DMS53 (cell line): ENCODE measurements at regions not wholly inside any gene's neighbourhood (a gene's known extent, or its start where the extent isn't known, plus 50 kb on each side); places are given as distances from the start of the nearest gene placed in this dataset.
"Not testable (repeated sequence)": the region's sequence is repeated elsewhere in the genome, so short reads cannot be mapped to it uniquely, and the experiment has no call there.

Experiments
- DNase-seq: peaks from one replicate; lab custom pipeline; 2025; lab: John Stamatoyannopoulos, UW

- DNase-seq: no peak
Observed at GRCh38 chr13:59360916-59361315, 802.8 kb downstream of the DIAPH3 start.

GRCh38 chr13:59363313-59363712 is 800.4 kb downstream of the DIAPH3 start:
- DNase-seq: peak; percentile 15

DNA sequence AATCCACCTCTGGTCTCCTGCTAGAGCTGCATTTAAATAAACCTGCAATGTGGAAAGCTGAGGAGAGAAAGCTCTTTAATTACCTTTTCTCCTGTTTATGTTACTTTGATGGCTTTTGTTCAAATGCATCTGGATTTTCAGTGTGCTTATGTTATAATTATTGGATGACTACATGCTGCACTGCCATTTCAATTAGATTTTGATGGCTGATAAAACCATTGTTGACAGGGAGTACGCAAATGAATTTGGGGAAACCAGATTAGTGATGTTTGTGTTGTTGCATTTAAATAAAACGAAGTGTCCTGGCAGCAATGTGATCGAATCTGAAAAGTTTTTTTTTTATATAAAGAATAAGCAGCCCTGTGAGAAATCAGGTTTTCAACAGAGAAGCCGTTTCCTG is 799.8 kb downstream of the DIAPH3 start:
- DNase-seq: no peak

- DNase-seq: peak; percentile 1
Observed at GRCh38 chr13:59364641-59365085, 799.1 kb downstream of the DIAPH3 start.

DNA sequence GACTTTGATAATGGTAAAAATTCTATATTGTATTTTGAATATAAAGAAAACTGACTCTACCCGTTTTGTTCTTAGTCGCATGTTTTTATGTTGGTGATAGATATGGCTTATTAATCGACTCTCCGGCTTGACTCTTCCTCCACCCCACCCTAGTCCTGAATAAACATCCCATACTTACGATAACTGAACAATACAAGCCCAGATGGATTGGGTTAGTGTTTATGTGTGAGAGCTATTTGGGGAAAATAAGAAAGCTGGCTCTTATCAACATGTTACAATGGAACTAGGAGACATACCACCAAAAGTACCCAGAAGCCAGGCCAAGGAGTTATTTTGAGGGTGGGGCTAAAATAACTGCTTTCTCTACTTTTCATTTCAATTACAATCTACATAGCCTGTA is 796.3 kb downstream of the DIAPH3 start:
- DNase-seq: no peak

DNA sequence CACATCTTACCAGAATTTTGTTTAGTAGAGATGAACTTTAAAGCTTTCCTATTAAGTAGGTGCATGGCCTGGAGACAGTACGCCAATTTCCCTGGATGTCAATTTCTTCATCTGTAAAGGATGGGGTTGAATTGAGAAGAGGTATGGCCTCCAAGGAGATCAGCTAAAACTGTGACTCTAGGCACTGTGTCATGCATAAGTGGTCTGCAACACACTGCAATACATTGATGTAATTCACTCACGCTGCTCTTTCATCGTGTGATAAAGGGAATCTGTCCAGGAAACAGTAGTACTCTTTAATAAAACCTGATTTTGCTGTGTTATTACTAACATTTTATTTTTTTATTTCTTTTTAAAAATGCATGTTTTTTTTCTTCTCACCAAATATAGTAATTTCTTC is 795.8 kb downstream of the DIAPH3 start:
- no peak for DNase-seq

- no peak for DNase-seq
Observed at GRCh38 chr13:59368693-59369092, 795.0 kb downstream of the DIAPH3 start.

DNA sequence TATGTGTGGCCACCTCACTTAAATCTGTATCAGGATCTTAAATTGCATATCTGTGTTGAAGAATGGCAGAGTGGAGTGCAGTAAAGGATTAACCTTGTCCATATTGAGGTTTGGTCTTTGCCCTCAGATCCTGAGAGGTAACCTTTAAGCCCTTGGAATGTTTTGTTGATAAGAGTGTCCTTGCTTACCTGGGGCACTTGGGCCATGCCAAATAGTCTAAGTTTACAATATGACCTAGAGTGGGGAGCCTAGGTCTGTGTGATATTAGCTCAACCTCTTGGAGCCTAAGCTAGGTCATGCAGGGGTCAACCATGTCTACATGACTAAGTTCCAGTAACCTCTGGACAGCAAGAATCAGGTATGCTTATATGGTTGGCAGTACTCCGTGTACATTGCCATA is 792.5 kb downstream of the DIAPH3 start:
- no peak for DNase-seq

DNA sequence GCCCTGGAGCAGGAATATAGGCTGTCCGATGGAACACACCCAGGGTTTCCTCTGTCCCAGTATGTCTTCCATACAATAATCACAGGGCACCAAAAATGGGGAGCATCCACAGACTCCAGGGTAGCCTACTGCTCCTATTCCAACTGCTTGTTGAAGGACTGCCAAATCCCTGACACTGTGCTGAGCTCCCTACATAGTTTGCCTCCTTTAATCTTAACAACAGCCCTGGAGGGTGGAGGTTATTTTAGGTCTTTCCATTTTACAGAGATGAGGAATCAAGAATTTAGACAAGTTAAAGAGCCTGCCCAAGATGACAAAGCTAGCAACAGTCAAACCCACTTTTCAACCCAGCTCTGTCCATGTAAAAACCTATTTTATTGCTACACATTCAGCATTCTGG is 790.4 kb downstream of the DIAPH3 start:
- no peak for DNase-seq

DNA sequence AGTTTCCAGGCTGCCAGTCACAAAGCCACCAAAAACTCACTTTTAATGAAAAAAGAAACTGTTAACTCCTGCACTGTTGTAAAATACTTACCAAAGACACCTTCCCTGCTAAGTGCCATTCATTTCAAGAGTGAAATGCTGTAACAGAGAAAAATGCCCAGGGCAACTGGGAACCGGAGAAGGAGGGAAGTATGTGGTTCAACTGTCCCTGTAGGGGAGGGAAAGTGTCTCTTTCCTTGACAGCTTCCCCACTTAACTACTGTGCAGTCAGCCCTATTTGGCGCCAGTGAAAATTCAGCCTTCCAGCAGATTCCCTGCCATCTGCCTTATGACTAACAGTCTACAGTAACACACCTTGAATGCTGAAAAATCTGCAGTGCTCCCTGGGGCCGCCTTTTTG is 789.0 kb downstream of the DIAPH3 start:
- DNase-seq: no peak

DNA sequence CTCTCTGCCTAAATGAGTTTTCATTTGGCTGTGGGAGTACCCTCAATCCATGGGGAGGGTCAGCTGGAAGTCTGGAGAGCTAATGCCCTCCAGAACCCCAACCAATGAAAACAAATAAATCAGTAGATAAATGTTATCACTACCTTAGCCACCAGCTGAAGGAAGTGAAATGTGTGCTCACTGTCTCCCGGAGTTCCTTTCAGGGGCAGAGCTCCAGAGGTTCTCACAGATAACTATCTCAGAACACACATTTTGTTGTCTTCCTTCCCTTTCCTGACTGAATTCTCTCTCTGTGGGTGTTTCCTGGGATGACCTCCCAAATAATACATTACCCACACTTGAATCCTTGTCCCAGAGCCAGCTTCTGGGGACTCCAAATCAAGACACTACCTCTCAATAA is 779.6 kb downstream of the DIAPH3 start:
- DNase-seq: no peak

GRCh38 chr13:59391696-59392095 is 772.0 kb downstream of the DIAPH3 start:
- DNase-seq: peak; percentile 62

DNA sequence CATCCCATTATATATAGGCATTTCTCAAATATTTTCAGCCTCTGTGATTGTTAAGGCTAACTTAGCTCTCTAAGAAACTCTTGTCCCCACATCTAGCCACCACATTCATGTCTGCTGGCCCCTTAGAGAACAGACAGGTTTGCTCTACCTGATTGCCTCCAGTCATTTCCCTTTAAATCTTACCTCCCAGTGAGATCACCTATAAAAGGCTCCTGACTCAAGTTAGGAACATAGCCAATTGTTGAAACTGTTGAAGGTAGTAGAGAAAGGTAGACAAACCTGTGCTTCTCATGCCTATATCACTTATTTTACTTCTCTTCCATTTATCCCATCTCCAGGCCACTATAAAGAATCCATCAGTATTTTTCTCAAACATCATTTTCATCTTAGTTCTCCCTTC is 771.4 kb downstream of the DIAPH3 start:
- no peak for DNase-seq

- DNase-seq: no peak
Observed at GRCh38 chr13:59394496-59394895, 769.2 kb downstream of the DIAPH3 start.

DNA sequence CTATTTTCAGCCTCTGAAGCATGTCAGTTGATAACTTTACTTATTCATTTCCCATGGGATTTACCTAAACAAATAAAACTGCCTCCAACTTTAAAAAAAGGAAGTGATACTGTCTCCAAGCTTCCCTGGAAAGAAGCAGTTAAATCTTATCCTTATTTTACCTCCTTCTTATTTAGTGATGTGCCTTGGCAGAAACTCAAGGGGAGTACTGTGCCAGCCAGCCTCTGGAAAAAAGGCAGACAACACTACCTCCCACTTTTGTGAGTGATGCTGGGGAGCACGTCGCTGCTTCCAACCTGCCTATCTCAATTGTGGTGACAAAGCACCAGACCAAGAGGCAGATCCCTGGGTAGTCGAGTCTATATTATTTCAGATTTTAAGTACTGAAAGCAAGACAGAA is 765.6 kb downstream of the DIAPH3 start:
- no peak for DNase-seq

- DNase-seq: no peak
Observed at GRCh38 chr13:59398661-59399060, 765.1 kb downstream of the DIAPH3 start.

- DNase-seq: no peak
Observed at GRCh38 chr13:59399513-59399912, 764.2 kb downstream of the DIAPH3 start.

- no peak for DNase-seq
Observed at GRCh38 chr13:59404331-59404730, 759.4 kb downstream of the DIAPH3 start.

GRCh38 chr13:59407251-59407650 is 756.5 kb downstream of the DIAPH3 start:
- DNase-seq: not testable (repeated sequence)

- no peak for DNase-seq
Observed at GRCh38 chr13:59408738-59409137, 755.0 kb downstream of the DIAPH3 start.

- no peak for DNase-seq
Observed at GRCh38 chr13:59409211-59409610, 754.5 kb downstream of the DIAPH3 start.

DNA sequence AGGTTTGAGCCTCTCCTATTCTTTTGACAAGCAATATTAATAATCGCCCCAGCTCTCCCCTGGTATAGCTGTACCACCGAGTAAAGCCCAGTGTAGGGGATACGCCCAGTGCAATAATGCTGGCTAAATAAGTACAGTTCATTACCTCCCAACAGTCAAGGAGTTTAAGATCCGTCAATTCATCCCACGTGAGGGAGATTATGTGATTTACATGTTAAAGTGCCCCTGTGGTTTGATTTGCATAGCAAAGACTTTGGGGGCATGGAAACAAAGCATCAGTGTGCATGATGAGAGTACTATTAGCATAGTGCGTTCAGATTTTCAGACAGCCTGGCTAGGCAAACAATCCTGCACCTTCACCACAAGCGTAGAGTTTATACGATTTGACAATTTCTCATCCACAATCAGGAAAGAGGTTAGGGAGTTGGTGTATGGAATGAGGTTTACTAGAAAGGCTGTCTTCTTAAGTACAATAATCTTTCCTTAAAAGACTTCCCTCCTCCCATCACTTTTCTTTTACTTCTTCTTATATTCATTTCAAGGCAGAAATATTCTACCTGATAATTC is 754.0 kb downstream of the DIAPH3 start:
- DNase-seq: no peak

DNA sequence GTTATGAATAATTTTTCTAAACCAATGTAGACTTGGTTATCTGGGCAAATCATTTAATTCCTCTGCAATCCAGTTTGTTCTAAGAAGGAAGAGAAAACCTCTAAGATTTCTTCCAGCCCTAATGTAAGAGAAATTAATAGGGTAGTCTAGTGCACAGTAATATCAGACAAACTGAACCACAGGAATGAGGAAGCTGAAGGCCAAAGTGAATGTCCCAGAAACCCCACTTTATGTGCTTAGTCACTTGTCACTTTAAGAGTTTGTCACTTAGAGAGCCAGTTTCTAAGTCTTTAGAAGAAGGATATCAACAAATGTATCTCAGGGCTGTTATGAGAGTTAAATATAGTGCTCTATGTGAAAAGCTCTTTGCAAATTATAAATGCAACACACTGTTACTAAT is 750.6 kb downstream of the DIAPH3 start:
- no peak for DNase-seq

- no peak for DNase-seq
Observed at GRCh38 chr13:59414006-59414405, 749.7 kb downstream of the DIAPH3 start.

- DNase-seq: no peak
Observed at GRCh38 chr13:59415498-59415897, 748.2 kb downstream of the DIAPH3 start.
